ENCODE measurements at regions not wholly inside any gene's neighbourhood (a gene's known extent, or its start where the extent isn't known, plus 50 kb on each side); places are given as distances from the start of the nearest gene placed in this dataset.
A peak's percentile ranks its signal among the peaks of the same experiment; 100 is the strongest.

- H3K79me2 ChIP-seq (ENCODE audit: control insufficient read depth, insufficient read depth, low read length, unreplicated experiment): peaks cover 6% of the 10 kb centered on the region
- no peaks in the 10 kb centered on the region for H3K27me3 ChIP-seq (ENCODE audit: insufficient read depth, low read length)
- no peak overlapping the region for H2AFZ ChIP-seq (ENCODE audit: low read length, unreplicated experiment)
- no peak overlapping the region for H3K4me3 ChIP-seq (ENCODE audit: low read depth, low read length)
- H3K36me3 ChIP-seq (ENCODE audit: insufficient read depth, low read length): no peaks in the 10 kb centered on the region
- no peak overlapping the region for H3K27ac ChIP-seq (ENCODE audit: low read depth, low read length)
- H3K4me1 ChIP-seq (ENCODE audit: control insufficient read depth, insufficient read depth, low read length, unreplicated experiment): peaks cover 32% of the 10 kb centered on the region
Observed at GRCh38 chr12:123059500-123059899, 79.0 kb downstream of the ARL6IP4 start.

DNA sequence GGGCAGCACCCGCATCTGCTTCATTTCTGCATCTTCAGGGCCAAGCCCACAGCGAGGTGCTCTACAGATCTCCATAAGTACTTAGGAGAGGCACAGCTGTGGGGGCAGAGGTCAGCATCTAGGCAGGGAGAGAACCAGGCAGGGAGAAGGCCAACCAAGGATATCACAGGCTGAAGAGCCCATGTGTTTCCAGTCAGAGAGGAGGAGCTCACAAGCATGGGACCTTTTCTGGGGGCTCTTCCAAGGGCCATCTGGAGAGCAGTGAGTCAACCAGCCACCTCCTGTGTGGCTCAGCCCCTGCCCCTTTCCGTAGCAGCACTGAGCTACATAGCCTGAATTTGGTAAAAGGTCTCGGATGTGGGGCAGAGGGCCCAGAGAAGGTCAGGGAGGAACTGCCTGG lies 78.5 kb downstream of the ARL6IP4 start:
- H3K27me3 ChIP-seq (ENCODE audit: insufficient read depth, low read length): no peaks in the 10 kb centered on the region
- H3K4me3 ChIP-seq (ENCODE audit: low read depth, low read length): no peak overlapping the region
- H3K36me3 ChIP-seq (ENCODE audit: insufficient read depth, low read length): no peaks in the 10 kb centered on the region
- H3K27ac ChIP-seq (ENCODE audit: low read depth, low read length): no peak overlapping the region
- H2AFZ ChIP-seq (ENCODE audit: low read length, unreplicated experiment): no peak overlapping the region
- peaks cover 4% of the 10 kb centered on the region for H3K79me2 ChIP-seq (ENCODE audit: control insufficient read depth, insufficient read depth, low read length, unreplicated experiment)
- H3K4me1 ChIP-seq (ENCODE audit: control insufficient read depth, insufficient read depth, low read length, unreplicated experiment): peaks cover 31% of the 10 kb centered on the region

DNA sequence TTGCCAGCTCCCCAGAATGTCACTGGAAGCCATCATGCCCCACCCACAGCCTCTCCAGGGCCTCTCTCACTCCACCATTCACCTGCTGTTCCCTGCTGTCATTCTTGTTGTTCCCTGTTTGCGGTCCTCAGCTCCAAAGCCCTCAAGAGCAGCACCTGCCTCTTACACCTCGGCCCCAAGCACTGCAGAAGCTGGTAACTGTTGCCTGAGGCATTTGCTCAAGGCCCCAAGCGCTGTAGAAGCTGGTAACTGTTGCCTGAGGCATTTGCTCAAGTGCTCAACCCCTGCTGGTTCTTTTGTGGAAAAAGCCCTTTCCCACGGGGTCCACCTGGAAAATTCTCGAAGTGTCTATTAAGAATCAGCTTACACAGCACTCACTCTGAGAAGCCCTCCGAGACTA lies 78.0 kb downstream of the ARL6IP4 start:
- no peaks in the 10 kb centered on the region for H3K27me3 ChIP-seq (ENCODE audit: insufficient read depth, low read length)
- H3K79me2 ChIP-seq (ENCODE audit: control insufficient read depth, insufficient read depth, low read length, unreplicated experiment): no peaks in the 10 kb centered on the region
- no peak overlapping the region for H3K27ac ChIP-seq (ENCODE audit: low read depth, low read length)
- peaks cover 26% of the 10 kb centered on the region for H3K4me1 ChIP-seq (ENCODE audit: control insufficient read depth, insufficient read depth, low read length, unreplicated experiment)
- no peak overlapping the region for H2AFZ ChIP-seq (ENCODE audit: low read length, unreplicated experiment)
- H3K4me3 ChIP-seq (ENCODE audit: low read depth, low read length): no peak overlapping the region
- H3K36me3 ChIP-seq (ENCODE audit: insufficient read depth, low read length): no peaks in the 10 kb centered on the region

DNA sequence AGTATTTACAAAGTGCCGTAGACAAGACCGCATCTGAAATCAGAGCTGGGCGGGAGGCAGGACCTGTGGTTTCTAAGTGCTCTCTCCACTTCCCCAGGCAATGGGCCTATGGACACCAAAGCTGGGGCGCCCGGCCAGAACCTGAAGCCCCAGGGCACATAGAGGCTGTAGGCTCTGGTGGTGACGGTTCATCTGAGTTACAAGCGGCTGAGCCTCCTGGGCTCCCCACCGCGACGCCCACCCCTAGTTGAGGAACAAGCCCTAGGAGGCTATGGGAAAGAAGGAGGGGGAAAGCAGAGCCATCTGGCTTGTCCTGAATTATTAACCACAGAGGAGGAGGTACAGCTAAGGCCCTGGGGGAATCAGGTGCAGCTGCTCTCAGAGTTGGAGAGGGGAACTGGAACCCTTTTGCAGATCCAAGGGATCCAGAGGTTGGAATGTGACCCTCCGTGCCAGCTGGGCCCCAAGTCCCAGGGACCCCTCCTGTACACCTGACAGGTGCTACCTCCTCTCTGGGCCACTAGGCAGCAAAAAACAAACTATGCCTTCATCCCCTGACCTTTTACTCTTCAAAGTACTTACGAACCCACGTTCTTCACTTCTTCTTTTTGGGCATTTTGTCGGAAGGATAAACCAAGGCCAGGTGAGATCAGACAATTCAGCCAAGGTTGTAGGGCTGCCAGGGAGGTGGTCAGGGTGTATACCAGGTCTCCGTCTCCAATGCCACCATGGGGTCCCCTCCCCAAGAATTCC lies 77.2 kb downstream of the ARL6IP4 start:
- Histone ChIP-seq H2AFZ (ENCODE audit: low read length, unreplicated experiment) (no peak overlapping the region), H3K27ac (ENCODE audit: low read depth, low read length) (no peak overlapping the region), H3K27me3 (ENCODE audit: insufficient read depth, low read length) (no peaks in the 10 kb centered on the region), H3K4me1 (ENCODE audit: control insufficient read depth, insufficient read depth, low read length, unreplicated experiment) (peaks cover 18% of the 10 kb centered on the region), H3K36me3 (ENCODE audit: insufficient read depth, low read length) (no peaks in the 10 kb centered on the region), H3K4me3 (ENCODE audit: low read depth, low read length) (no peak overlapping the region), H3K79me2 (ENCODE audit: control insufficient read depth, insufficient read depth, low read length, unreplicated experiment) (no peaks in the 10 kb centered on the region)

GRCh38 chr12:123056709-123057108 lies 76.2 kb downstream of the ARL6IP4 start:
- Histone ChIP-seq H3K4me3 (ENCODE audit: low read depth, low read length) (no peak overlapping the region), H3K27ac (ENCODE audit: low read depth, low read length) (no peak overlapping the region), H2AFZ (ENCODE audit: low read length, unreplicated experiment) (no peak overlapping the region), H3K36me3 (ENCODE audit: insufficient read depth, low read length) (no peaks in the 10 kb centered on the region), H3K27me3 (ENCODE audit: insufficient read depth, low read length) (no peaks in the 10 kb centered on the region), H3K79me2 (ENCODE audit: control insufficient read depth, insufficient read depth, low read length, unreplicated experiment) (no peaks in the 10 kb centered on the region), H3K4me1 (ENCODE audit: control insufficient read depth, insufficient read depth, low read length, unreplicated experiment) (peaks cover 11% of the 10 kb centered on the region)

DNA sequence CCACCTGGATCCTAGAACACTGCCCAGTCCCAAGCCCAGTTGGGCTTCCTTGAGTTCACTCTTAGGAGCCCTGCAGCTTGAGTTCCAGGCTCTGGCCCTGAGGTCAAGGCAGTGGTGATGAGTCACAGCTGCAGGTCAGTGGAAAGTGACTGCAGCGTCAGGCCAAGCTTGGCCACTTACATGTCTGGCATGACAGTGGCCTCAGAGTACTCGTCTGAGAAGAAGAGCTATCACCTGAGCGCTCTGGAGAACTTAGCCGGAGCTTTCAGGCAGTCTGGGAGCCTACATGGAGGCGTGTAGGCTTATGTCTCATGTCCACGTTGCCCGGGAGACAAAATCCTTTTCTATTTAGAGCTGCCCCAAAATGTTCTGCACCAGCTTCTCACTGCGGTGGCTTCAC lies 75.6 kb downstream of the ARL6IP4 start:
- Histone ChIP-seq H3K27ac (ENCODE audit: low read depth, low read length) (no peak overlapping the region), H2AFZ (ENCODE audit: low read length, unreplicated experiment) (no peak overlapping the region), H3K4me3 (ENCODE audit: low read depth, low read length) (no peak overlapping the region), H3K4me1 (ENCODE audit: control insufficient read depth, insufficient read depth, low read length, unreplicated experiment) (peaks cover 7% of the 10 kb centered on the region), H3K79me2 (ENCODE audit: control insufficient read depth, insufficient read depth, low read length, unreplicated experiment) (no peaks in the 10 kb centered on the region), H3K27me3 (ENCODE audit: insufficient read depth, low read length) (no peaks in the 10 kb centered on the region), H3K36me3 (ENCODE audit: insufficient read depth, low read length) (no peaks in the 10 kb centered on the region)

DNA sequence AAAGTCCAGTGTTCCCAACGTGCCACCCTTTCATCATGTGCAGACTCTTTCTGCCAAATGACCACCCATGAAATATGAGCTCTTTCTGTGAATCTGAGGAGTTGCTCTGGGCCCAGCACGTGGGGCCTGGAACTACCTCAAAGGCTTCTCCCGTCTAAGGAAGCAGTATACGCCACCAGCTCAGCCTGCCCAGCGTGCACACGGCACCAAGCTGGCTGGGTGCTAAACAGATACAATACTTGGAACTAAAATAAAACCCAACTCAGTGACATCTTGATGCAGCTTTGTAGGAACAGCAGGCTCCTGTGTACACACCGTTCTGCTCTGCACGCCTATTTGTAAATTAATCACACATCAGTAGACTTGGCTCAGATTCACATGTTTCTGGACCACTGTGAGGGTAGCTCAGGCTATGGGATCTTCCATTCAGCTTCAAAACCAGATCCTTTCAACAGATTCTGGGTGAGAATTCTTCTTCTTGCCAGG lies 74.8 kb downstream of the ARL6IP4 start:
- Histone ChIP-seq H3K36me3 (ENCODE audit: insufficient read depth, low read length) (no peaks in the 10 kb centered on the region), H3K27me3 (ENCODE audit: insufficient read depth, low read length) (no peaks in the 10 kb centered on the region), H2AFZ (ENCODE audit: low read length, unreplicated experiment) (no peak overlapping the region), H3K27ac (ENCODE audit: low read depth, low read length) (no peak overlapping the region), H3K4me1 (ENCODE audit: control insufficient read depth, insufficient read depth, low read length, unreplicated experiment) (peaks cover 14% of the 10 kb centered on the region), H3K4me3 (ENCODE audit: low read depth, low read length) (no peak overlapping the region), H3K79me2 (ENCODE audit: control insufficient read depth, insufficient read depth, low read length, unreplicated experiment) (no peaks in the 10 kb centered on the region)

DNA sequence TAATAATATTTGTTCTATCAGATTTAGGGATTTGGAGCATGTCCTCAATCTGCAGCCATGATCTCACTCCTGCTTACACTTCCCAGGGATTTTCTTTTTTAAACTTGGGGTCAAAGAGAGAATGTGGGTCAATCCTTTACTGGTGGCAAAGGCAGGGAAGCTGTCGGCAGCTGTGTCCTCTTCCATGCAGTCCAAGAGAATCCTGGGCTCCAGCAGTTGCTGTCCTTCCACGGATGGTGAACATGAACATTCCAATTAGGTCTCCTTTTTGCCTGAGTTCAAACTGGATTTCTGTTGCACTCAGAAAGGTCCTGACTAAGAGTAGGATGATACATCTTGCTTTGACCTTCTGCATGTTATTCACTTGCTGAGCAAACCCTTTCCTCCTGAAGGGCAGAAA lies 73.9 kb downstream of the ARL6IP4 start:
- no peaks in the 10 kb centered on the region for H3K79me2 ChIP-seq (ENCODE audit: control insufficient read depth, insufficient read depth, low read length, unreplicated experiment)
- no peak overlapping the region for H2AFZ ChIP-seq (ENCODE audit: low read length, unreplicated experiment)
- no peak overlapping the region for H3K27ac ChIP-seq (ENCODE audit: low read depth, low read length)
- H3K4me1 ChIP-seq (ENCODE audit: control insufficient read depth, insufficient read depth, low read length, unreplicated experiment): peaks cover 23% of the 10 kb centered on the region
- no peaks in the 10 kb centered on the region for H3K36me3 ChIP-seq (ENCODE audit: insufficient read depth, low read length)
- no peaks in the 10 kb centered on the region for H3K27me3 ChIP-seq (ENCODE audit: insufficient read depth, low read length)
- H3K4me3 ChIP-seq (ENCODE audit: low read depth, low read length): no peak overlapping the region

GRCh38 chr12:123051556-123051955 lies 71.1 kb downstream of the ARL6IP4 start:
- no peaks in the 10 kb centered on the region for H3K36me3 ChIP-seq (ENCODE audit: insufficient read depth, low read length)
- no peak overlapping the region for H3K4me3 ChIP-seq (ENCODE audit: low read depth, low read length)
- no peak overlapping the region for H2AFZ ChIP-seq (ENCODE audit: low read length, unreplicated experiment)
- H3K27ac ChIP-seq (ENCODE audit: low read depth, low read length): no peak overlapping the region
- peaks cover 25% of the 10 kb centered on the region for H3K4me1 ChIP-seq (ENCODE audit: control insufficient read depth, insufficient read depth, low read length, unreplicated experiment)
- no peaks in the 10 kb centered on the region for H3K79me2 ChIP-seq (ENCODE audit: control insufficient read depth, insufficient read depth, low read length, unreplicated experiment)
- H3K27me3 ChIP-seq (ENCODE audit: insufficient read depth, low read length): no peaks in the 10 kb centered on the region

- Histone ChIP-seq H2AFZ (ENCODE audit: low read length, unreplicated experiment) (no peak overlapping the region), H3K36me3 (ENCODE audit: insufficient read depth, low read length) (no peaks in the 10 kb centered on the region), H3K27me3 (ENCODE audit: insufficient read depth, low read length) (no peaks in the 10 kb centered on the region), H3K79me2 (ENCODE audit: control insufficient read depth, insufficient read depth, low read length, unreplicated experiment) (no peaks in the 10 kb centered on the region), H3K4me3 (ENCODE audit: low read depth, low read length) (no peak overlapping the region), H3K27ac (ENCODE audit: low read depth, low read length) (no peak overlapping the region), H3K4me1 (ENCODE audit: control insufficient read depth, insufficient read depth, low read length, unreplicated experiment) (peaks cover 20% of the 10 kb centered on the region)
Observed at GRCh38 chr12:123050913-123051312, 70.4 kb downstream of the ARL6IP4 start.

- H3K27ac ChIP-seq (ENCODE audit: low read depth, low read length): peak overlapping the region; percentile 39; the same call in 1 of the 2 replicates
Observed at GRCh38 chr12:123050331-123050831, 69.9 kb downstream of the ARL6IP4 start.

More at GRCh38 chr12:123050331-123050831, 69.9 kb downstream of the ARL6IP4 start:
- H2AFZ ChIP-seq (ENCODE audit: low read length, unreplicated experiment): no peak overlapping the region
- peaks cover 18% of the 10 kb centered on the region for H3K4me1 ChIP-seq (ENCODE audit: control insufficient read depth, insufficient read depth, low read length, unreplicated experiment)
- no peaks in the 10 kb centered on the region for H3K27me3 ChIP-seq (ENCODE audit: insufficient read depth, low read length)
- H3K36me3 ChIP-seq (ENCODE audit: insufficient read depth, low read length): no peaks in the 10 kb centered on the region
- H3K79me2 ChIP-seq (ENCODE audit: control insufficient read depth, insufficient read depth, low read length, unreplicated experiment): no peaks in the 10 kb centered on the region
- H3K4me3 ChIP-seq (ENCODE audit: low read depth, low read length): no peak overlapping the region
